NCI-H345 (cell line): ENCODE measurements at regions not wholly inside any gene's neighbourhood (a gene's known extent, or its start where the extent isn't known, plus 50 kb on each side); places are given as distances from the start of the nearest gene placed in this dataset.

Experiments used
- DNase-seq: peaks from one replicate; lab custom pipeline; 2025; lab: John Stamatoyannopoulos, UW

DNA sequence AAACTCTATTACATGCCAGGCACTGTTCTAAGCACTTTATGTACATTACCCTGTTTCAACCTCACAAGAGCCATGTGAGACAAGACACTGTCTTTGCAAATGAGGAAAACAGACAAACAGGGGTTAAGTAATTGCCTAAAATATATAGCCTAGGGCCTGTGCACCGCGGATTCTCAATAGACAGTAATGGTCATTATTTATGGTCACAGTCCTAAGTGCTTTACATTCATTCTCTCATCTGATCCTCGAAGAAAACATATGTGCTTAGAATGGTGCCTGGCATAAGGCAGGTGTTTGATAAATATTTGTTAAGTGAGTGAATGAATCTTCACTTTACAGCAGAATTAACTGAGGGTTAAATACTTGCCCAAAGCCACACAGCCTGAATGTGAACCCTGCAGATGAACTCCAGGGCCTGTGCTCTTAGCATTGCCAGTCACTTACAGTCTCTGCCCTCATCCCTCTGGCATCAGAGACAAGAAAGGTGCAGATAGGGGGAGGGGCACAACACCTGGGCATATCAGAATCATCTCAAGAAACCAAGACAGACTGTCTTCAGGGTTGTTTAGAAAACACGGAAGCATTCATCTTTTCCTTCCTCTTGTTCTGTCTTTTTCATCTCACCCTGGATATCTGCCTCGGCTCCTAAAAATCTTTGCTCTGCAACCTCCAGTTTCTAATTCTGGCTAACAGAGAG lies 92.8 kb upstream of the SASH1 start:
- DNase-seq: no peak

DNA sequence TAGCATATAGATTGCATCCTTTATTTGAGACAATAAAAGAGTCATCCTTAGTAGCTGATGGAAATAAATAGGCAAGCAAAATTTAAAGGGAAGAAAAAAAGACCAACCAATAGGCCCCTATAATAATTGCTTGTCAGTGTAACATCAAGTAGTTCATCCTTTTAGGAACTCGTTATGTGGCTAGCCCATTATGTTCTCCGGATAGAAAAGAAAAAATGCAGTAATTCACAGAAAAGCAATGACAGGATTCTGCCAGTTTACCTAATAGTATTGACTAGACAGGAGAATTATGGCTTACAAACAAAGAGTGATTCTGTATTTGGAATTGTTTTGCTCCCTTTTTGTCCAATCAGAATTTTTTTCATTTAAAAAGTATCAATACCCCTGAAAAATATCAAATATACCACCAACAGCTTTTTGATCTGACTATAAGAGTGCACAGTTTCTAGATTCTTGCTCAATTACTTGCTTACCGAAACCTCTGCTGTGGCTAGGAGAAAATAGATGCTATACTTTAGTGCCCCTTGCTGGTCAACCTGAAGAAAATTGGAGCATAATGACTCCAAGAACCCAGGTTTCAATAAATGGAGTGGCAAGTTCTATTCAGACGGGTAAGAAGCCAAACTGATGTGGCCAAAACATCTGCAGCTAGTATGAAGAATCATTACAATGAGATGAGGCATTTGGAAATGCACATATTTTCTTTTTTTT lies 91.5 kb upstream of the SASH1 start:
- DNase-seq: no peak

DNA sequence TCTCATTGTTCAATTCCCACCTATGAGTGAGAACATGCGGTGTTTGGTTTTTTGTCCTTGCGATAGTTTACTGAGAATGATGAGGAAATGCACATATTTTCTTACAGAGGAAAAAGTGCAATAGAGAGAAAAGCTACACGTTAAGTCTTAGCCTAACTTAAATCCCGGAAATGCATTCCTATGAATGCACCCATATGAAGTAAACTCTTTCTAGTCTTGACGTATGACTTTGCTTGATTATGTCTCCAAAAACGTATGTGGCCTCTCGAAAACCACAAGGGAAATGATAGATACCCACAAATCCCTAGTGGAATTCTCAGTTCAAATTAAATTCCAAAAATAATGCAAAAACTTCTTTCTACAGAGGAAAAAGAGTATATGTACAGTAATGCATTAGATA lies 90.7 kb upstream of the SASH1 start:
- no peak for DNase-seq

DNA sequence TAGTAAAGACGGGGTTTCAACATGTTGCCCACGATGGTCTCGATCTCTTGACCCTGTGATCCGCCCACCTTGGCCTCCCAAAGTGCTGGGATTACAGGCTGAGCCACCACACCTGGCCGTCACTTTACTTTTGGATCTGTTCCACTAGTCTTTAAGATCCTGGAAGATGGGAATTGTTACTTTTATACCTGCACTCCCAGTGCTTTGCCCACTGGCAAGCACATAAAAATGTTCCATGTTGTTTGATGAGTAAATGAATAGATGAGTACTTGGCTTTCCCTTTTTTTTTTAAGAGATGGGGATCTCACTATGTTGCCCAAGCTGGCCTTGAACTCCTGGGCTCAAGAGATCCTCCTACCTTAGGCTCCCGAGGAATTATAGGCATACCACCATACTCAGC lies 84.8 kb upstream of the SASH1 start:
- no peak for DNase-seq

DNA sequence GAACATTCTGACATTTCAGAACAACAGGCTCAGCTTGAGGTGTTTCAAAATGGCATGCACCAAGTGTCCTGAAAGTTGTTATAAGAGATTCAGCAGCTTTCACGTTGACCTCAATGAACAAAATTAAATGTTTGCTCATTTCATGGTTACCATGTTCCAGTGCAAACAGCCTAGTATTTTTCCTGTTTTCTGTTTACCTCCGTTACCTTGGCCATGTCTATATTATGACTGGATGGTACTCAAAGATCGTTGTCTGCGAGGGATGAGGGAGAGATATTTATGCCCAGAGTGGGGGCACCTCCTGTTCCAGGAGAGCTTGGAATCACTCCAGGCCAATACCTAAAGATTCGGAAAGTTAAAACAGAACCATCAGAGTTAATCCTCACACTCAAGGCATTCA lies 83.8 kb upstream of the SASH1 start:
- DNase-seq: no peak

DNA sequence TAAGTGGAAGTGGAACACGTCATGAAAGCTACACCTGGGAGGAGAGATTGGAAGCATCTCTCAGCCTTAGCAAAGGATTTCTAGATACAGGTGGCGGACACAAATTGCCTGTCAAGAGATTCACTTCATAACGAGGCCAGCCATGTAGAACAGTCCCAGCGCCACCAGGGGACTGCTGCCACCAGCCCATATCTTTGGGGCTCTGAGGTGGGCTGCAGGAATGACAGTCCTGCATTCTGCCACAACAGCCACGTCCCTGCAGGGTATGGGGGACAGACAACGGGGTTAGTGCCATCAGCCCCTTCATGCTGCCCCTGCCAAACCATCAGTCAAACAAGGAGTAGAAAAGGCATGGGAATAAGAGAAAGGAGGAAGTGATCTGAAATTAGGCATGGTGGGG lies 81.2 kb upstream of the SASH1 start:
- no peak for DNase-seq

DNA sequence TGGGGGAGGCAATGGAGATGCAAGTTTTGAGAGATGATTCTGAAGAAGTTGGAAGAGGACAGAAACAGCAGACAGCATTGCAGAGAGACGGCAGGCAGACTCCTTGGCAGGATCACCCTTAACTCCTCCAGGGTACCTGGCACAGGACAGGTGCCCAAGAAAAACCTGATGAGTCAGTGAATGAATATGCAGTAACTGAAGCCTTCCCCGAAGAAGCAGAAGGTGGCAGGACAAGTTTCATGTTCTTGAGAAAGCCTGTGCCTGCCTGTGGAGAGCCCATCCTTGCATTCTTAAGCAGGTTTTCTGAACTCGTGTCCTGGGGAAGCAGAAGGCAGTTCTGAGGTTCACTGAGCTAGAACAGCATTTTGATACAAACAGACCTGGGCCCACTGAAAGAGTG lies 79.6 kb upstream of the SASH1 start:
- no peak for DNase-seq

DNA sequence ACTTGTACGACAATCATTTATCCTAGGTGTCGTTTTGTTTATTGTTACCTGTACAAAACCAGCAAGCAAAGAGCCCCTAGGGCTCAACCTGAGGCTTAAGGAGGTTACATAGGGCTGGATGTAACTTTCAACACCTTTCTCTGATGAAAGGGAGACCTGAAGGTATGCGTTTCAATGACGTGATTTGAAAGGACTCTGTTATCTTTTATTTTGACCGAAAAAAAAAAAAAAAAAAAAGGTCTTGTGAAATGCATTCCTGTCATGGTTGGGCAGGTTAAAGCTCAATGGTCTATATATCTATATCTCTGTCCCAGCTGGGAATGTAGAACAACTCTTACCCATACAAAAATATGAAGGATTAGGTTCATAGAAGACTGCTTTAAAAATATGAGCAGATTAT lies 78.7 kb upstream of the SASH1 start:
- no peak for DNase-seq

DNA sequence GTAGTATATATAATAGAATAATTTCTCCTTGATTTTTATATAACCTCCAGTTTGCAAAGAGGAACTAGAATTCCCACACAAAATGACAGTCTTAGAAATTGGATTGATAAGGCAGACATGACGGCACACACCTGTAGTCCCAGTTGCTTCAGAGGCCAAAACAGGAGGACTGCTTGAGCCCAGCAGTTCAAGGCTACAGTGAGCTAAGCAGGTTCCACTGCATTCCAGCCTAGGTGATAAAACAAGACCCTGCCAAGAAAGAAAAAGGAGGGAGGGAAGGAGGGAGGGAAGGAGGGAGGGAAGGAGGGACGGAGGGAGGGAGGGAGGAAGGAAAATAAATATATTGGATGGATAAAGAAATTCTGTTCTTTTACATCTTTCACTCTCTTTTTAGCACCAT lies 77.6 kb upstream of the SASH1 start:
- DNase-seq: no peak

DNA sequence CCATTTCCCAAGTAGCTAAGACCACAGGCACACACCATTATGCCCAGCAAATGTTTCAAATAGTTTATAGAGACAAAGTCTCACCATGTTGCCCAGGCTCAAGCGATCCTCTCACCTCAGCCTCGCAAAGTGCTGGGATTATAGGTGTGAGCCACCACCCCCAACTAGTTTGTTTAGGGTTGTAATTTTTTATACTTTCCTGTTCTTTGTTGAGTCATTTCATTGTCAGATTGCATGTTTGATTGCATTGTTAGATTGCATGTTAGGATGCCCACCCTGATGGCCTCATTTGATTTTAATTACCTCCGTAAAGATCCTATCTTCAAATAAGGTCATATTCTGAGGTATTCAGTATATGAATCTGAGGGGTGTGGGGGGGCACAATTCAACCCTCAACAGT lies 73.3 kb upstream of the SASH1 start:
- no peak for DNase-seq

DNA sequence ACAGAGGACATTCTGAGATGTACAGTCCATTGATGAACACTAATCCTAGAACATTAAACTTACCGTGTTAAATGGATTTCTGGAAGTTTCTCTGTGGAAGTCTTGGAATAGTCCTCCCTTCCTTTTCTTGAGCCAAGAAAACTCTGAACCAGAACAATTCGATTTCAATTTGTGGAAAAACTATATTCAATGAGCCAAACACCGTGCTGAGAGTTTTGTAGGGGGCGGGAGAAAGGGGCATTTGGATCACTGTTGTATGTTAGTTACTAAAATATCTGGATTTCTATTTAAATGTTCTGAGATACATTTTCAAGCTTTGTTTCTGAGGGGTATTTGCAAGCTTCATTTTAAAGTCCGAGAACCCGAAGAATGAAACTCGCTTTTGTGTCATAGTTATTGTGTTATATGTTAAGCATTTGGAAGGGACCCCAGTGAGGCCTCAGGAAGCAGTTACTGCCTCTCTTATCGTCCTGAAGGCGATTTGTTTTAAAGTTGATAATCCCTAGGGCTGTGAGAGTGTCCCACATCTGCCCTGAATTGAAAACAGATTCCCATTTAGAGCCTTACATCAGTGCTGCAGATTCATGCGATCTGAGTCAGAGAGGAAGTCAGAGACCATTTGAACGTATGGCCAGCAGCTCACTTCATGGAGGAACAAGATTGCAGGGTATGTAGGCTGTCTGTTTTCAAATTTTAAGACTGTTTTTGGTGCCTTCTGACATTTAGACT lies 70.8 kb upstream of the SASH1 start:
- no peak for DNase-seq

DNA sequence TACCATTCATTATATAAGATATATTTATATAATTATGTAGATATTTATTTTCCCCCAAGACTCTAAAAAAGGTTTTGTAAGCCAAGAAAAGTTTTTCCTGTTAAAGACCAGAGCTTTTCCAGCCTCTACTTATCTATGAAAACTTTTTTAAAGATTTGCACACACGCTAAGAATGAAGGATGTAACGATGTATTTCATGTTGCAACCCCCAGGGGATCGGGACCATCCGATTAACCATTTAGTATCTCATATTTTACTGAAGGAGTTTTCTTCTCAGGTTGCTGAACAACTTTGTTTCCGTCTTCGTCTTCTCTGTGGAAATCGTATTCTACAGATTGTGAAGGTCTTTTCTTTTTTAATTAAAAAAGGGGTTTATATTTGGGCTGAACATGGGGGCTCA lies 70.0 kb upstream of the SASH1 start:
- no peak for DNase-seq

DNA sequence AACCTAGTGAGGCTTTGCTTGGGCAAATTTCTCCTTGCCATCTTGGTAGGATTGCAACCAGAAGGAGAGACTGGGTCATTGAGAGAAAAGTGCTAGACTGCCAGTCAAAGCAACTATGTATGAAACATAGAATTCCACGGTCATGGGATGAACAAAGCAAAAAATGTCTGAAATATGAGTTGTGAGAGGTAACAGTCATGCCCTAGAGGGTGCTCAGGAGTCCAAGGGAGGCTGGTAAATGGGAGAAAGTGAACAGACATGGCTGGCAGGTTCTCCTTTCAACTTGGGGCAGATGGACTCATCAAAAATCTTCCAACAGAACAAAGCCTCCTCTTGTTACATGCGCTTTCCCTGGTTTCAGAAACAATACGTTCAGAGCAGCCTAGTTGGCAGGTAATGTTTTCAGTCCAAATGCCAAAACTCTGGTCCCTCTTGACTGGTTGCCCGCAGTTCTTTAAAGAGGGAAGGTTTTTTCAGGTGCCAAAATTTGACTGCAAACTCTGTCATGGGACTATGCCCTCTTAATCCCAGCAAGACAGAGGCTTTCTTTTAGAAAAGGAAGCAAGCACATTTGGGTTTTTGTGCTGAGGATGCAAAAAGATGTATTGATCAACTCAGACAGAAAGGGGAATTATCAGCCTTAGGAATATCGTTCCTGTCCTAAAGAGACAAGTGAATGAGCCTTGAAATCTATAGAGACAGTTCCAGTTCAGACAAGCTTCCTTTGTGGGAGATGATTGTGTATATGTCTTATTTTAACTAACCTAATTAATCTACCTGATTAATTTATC lies 68.5 kb upstream of the SASH1 start:
- no peak for DNase-seq

DNA sequence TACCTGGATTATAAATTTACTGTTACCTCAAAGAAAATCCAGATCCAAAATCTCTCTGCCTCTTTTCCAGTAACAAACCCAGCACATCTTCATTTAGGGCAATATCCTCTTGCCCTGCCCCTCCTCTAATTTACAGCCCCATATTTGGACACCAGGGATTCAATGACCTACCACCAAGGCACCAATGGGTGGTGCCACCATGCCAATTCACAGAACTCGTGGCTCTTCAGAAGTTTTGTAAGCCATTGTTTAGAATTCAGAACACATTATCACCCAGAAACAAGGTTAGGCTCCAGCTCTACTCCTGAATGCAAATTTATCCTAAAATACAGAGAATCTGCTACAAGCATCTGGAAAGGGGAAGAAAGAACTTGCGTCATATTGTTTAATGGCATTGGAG lies 67.8 kb upstream of the SASH1 start:
- DNase-seq: no peak

DNA sequence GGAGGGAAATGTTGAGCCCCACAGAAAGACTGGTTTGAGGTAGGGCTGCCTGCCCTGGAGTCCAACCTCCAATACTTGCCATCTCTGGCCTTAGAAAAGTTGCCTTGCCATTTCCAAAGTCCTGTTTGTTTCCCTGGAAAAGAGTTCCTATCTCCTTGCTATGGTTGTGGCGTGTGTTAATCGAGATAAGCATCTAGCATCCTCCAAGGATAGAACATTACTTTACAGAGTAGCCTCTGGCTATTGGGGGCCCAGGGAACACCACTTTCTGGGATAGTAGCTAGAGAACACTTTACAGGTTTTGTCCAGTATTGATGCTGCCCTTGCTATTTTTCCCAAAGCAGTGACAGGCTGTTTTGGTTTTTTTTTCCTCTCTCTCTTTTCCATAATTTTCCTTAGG lies 57.4 kb upstream of the SASH1 start:
- no peak for DNase-seq

DNA sequence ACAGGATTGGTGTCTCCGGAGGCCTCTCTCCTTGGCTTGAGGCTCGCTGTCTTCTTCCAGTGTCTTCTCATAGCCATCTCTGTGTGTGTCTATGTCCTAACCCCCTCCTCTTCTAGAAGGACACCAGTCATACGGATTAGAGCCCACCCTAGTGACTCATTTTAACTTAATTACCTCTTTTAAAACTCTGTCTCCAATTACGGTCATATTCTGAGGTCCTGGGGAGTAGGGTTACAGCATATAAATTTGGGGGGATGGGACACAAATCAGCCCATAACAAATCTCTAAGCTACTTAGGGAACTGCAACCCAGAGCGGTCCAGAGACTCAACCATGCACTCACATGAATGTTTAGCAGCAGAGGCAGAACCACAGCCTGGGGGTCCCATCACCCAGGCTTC lies 56.1 kb upstream of the SASH1 start:
- no peak for DNase-seq

DNA sequence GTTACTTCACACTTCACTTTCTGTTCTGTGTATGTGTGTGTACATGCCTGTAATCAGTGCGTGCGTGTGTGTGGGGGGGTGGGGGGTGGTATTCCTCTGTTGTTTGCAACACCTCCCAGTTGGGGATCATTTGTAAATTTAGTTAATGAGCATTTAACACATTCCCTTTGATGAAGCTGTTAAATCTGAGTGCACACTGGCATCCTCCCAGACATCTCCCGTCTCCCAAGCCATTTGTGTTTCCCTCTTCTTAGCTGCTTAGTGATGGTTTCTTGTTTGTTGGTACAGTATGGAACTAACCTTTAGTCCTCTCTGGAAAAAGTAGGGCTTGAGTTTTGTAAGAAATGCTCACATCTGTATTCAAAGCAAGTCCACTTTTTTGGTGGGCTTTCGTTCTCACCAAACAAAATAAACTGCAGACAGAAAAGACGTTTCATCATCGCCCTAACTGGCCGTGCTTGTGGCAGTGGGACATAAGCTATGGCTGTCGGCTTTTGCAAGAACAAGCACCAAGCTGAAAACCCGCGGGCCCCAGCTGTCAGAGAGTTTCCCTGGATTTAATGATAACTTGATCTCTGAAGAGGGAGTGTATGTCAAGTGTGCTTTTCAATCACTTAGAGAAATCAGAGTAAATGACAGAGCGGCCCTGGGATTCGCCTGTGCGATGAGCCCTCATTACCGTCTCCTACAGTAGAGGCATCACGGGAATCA lies 54.9 kb upstream of the SASH1 start:
- DNase-seq: no peak

DNA sequence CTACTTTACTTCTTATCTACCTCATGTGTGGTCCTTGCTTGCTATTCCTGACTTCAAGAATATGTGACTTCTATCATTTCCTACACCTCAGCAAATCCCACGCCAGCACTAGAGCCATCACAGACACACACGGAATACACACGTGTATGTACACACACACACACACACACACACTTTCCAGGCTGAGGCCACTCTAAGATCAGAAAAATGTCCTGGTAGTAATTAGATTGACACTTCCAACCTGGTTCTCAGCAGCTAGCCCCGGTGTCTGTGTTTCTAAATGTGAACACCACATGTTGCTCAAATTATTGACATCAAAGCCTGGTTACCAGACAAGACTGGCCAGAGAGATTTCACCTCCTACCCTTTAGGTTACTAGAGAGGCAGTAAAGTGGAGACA lies 54.1 kb upstream of the SASH1 start:
- no peak for DNase-seq

DNA sequence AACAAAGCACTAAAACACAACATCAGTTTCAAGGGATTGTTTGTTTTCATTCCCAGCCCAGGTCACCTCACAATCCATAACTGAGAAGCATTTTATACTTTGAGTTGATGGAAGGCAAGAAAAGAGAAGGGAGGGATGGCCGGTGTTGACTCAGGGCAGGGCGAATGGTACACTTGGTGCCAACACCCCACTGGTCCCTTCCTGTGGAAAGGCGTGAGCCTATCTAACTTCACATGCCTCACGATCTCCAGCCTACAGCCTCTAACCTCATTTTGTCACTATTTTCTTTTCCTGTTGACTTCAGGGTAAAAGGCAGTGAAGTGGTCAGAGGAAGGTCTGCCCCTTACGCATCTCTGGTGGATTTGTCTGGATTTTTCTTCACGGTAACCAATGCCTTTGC lies 53.5 kb upstream of the SASH1 start:
- DNase-seq: no peak

DNA sequence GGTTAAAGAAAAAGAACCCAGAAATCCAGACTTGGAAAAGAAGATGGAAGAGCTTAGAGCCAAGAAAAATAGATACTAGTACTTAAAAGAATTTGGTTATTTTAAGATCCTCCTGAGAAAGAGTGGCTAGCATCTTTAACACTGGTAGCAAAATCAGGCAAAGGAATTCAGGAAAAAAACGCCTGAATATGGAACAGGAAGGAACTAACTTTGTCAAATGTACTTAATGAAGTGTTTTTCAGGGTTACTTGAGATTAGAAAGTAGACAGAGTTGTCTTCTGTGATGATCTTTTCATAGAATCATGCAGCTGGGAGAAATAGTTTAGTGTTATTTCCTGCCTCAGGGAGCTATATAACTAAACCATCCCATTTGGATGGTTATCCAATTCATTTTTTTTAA lies 50.8 kb upstream of the SASH1 start:
- DNase-seq: no peak
